ENCODE measurements at regions not wholly inside any gene's neighbourhood (a gene's known extent, or its start where the extent isn't known, plus 50 kb on each side); places are given as distances from the start of the nearest gene placed in this dataset.

DNA sequence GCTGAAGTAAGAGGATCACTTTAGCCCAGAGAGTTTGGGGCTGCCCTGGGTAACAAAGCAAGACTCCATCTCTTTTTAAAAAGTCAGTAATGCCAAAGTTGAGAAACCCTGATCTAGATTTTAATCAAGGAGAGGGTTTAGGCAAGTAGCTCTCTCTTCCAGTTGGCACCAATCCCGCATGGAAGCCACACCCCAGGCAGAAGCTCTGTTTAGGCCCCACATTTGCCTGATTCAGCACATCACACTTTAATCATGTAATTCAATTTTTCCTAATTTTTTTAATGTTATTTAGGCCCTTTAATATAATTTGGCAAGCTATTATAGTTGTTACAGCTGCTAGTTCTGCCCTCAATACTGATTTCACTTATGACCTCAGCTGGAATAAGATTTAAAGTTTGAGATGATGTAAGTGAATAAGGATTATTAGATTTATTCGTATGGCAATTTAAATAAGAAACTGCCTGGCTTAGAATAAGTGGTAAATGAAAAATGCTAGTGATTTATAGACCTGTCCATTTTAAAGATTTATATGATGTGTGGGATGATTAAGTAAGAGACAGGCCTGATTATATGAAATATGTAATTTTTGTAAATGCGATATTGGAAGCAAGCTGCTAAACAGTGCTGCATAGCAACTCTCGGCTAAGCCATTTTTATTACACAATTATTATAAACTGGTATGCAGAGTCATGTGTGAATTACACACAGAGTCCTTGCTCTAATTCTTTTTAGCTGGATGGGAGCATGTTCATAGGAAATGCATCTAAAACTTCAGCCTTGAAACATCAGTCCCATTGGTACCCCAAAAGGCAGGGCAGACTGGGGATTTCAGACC, 80.2 kb upstream of the NFE2L3 start:
- TF ChIP-seq, protein P1, sequence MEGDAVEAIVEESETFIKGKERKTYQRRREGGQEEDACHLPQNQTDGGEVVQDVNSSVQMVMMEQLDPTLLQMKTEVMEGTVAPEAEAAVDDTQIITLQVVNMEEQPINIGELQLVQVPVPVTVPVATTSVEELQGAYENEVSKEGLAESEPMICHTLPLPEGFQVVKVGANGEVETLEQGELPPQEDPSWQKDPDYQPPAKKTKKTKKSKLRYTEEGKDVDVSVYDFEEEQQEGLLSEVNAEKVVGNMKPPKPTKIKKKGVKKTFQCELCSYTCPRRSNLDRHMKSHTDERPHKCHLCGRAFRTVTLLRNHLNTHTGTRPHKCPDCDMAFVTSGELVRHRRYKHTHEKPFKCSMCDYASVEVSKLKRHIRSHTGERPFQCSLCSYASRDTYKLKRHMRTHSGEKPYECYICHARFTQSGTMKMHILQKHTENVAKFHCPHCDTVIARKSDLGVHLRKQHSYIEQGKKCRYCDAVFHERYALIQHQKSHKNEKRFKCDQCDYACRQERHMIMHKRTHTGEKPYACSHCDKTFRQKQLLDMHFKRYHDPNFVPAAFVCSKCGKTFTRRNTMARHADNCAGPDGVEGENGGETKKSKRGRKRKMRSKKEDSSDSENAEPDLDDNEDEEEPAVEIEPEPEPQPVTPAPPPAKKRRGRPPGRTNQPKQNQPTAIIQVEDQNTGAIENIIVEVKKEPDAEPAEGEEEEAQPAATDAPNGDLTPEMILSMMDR (conservative IDR thresholded peaks at IDR 0.05; ENCODE audit: low read depth, low read length) = no peak
- no peak for TF ChIP-seq EZH2 (IDR thresholded peaks at IDR 0.05; ENCODE audit: borderline replicate concordance, low read depth, low read length, poor library complexity, severe bottlenecking)
